Psoas muscle (tissue), 7 donors: ENCODE measurements at regions not wholly inside any gene's neighbourhood (a gene's known extent, or its start where the extent isn't known, plus 50 kb on each side); places are given as distances from the start of the nearest gene placed in this dataset.

ENCODE experiments used
- ATAC-seq, 4 donors: fragments of 200-7000 bp; cut with Tn5 transposase; one replicate each; pipeline ENCODE4 v1.9.1; 2020; ENCODE audit warnings: moderate library complexity in 3 of 4, mild to moderate bottlenecking in 2 of 4
- DNase-seq, 2 donors: peaks; one replicate each; pipeline ENCODE4 v3.0.0-alpha.2; 2020
- H3K27ac ChIP-seq: fragments of 200-600 bp; one replicate; pipeline ENCODE4 v1.8.0; 2022
- H3K27me3 ChIP-seq, 3 donors: fragments of 200-600 bp in 1 of 3; one replicate each; pipeline versions ENCODE4 v1.6.1 to v1.8.0; 2013 to 2022; ENCODE audit warnings: low read length in 2 of 3, mild to moderate bottlenecking in 2 of 3, moderate library complexity in 1 of 3; ENCODE audit not compliant: insufficient read depth in 3 of 3
- H3K36me3 ChIP-seq, 2 donors: fragments of 200-600 bp in 1 of 2; one replicate each; pipeline versions ENCODE4 v1.6.1 to v1.8.0; 2013 to 2022; ENCODE audit warnings: low read depth in 1 of 2, mild to moderate bottlenecking in 1 of 2, moderate library complexity in 1 of 2; ENCODE audit not compliant: insufficient read depth in 1 of 2
- H3K4me1 ChIP-seq: fragments of 200-600 bp; one replicate; pipeline ENCODE4 v1.8.0; 2022
- H3K4me3 ChIP-seq: fragments of 200-600 bp; one replicate; pipeline ENCODE4 v1.8.0; 2022; ENCODE audit warnings: mild to moderate bottlenecking
- H3K9me3 ChIP-seq: fragments of 200-600 bp; one replicate; pipeline ENCODE4 v1.8.0; 2022
- WGBS, 3 donors: extraction: QIAGEN DNeasy Blood & Tissue Kit; methylation state at CpG; one replicate each; pipeline versions ENCODE4 v1.1.6 to v1.1.7; 2013; 5-methylcytosine and 5-hydroxymethylcytosine counted together
- intact Hi-C, 2 donors: fragments of 100-400 bp; cut with DNase I; formaldehyde crosslinking; loops; one replicate each; pipeline versions ENCODE4 v1.11.0 to v1.14.2; 2022
- TF ChIP-seq, protein P1 (sequence below): fragments of 200-600 bp; IDR thresholded peaks from one replicate; pipeline ENCODE4 v1.8.0; 2022; ENCODE audit warnings: antibody characterized with exemption
- donor health status: healthy with polysubstance abuse.
- donor health status: DM: no; HTN: no; CAD: no; lungs with moderate emphysema.
- donor health status: Bipolar disorder and iron deficiency.
- donor health status: healthy.
- donor health status: DM: yes; HTN: yes; CAD: no.
- donor health status: DM: no; HTN: no; CAD: no.
- donor health status: DM: yes; HTN: yes; CAD: no.

DNA sequence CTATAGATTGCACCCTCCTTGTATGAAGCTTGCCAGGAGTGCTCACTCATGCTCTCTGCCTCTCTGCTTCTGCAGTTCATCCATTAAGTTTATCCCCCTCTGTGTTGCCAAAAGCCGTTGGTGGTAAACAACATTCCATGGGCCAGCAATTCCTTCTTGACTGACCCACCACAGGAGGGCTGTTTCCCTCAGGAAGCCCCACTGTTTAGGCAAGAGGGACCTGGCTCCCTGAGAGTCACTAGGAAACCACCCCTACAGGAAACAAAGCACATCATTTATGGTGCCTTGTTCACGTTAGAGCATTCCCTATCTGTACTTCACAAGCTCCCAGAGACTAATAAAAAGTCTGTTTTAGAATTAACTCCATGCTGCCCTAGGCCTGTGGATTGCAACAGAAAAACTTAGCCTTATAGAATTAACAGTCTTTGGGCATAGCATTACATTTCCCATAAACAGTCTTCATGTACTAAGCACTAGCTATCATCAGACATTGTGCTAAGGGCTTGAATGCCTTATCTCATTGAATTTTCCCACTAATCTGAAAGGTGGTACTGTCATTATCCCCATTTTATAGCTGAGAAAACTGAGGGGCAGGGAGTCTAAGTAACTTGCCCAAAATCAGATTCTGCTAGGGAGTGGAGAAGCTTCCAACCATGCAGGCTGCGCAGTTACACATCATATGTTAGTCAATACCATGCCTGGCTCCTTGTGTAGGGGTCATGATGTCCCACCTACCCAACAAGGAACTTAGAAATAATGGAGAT lies 149.9 kb downstream of the SHQ1 start:
- H3K27me3 ChIP-seq, result no peaks in the 10 kb centered on the region
- DNase-seq (no peak), ATAC-seq (no peak)
- 33 to 47% (median 43%) methylated on average over 3 of the region's 3 CpGs for WGBS, 3 donors
- no peaks in the 10 kb centered on the region for H3K36me3 ChIP-seq
- intact Hi-C loops, result no loop called here
- no peaks in the 10 kb centered on the region for H3K4me1 ChIP-seq
- H3K4me3 ChIP-seq, result no peak overlapping the region
- TF ChIP-seq, protein P1, sequence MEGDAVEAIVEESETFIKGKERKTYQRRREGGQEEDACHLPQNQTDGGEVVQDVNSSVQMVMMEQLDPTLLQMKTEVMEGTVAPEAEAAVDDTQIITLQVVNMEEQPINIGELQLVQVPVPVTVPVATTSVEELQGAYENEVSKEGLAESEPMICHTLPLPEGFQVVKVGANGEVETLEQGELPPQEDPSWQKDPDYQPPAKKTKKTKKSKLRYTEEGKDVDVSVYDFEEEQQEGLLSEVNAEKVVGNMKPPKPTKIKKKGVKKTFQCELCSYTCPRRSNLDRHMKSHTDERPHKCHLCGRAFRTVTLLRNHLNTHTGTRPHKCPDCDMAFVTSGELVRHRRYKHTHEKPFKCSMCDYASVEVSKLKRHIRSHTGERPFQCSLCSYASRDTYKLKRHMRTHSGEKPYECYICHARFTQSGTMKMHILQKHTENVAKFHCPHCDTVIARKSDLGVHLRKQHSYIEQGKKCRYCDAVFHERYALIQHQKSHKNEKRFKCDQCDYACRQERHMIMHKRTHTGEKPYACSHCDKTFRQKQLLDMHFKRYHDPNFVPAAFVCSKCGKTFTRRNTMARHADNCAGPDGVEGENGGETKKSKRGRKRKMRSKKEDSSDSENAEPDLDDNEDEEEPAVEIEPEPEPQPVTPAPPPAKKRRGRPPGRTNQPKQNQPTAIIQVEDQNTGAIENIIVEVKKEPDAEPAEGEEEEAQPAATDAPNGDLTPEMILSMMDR, result no peak
- no peak overlapping the region for H3K27ac ChIP-seq
- no peaks in the 10 kb centered on the region for H3K9me3 ChIP-seq

DNA sequence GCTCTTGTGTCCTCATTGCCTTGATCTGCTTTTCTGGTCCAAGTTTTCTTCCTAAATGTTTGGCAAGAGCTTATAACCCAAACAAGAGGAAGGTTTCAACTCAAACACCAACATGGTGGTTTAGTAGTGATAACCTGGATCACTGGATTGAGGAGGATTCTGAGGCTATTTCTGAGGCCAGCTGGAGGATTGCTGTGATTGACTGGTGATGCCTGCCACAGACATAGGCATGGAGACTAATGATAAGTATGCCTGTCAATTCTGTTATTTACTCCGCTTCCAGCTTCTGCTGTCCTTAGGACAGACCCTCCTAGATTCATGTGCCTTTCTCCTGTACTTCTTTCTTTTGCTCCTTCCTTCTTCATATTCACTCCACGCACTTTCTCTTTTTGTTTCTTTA lies 150.5 kb downstream of the SHQ1 start:
- ATAC-seq (no peak), DNase-seq (no peak)
- Histone ChIP-seq H3K9me3 (no peaks in the 10 kb centered on the region), H3K4me3 (no peak overlapping the region), H3K4me1 (no peaks in the 10 kb centered on the region), H3K27me3 (no peaks in the 10 kb centered on the region), H3K27ac (no peak overlapping the region), H3K36me3 (no peaks in the 10 kb centered on the region)
- TF ChIP-seq, protein P1, result no peak
- intact Hi-C loops, result no loop called here
- 92 to 96% (median 96%) methylated on average over 2 of the region's 2 CpGs for WGBS, 3 donors

DNA sequence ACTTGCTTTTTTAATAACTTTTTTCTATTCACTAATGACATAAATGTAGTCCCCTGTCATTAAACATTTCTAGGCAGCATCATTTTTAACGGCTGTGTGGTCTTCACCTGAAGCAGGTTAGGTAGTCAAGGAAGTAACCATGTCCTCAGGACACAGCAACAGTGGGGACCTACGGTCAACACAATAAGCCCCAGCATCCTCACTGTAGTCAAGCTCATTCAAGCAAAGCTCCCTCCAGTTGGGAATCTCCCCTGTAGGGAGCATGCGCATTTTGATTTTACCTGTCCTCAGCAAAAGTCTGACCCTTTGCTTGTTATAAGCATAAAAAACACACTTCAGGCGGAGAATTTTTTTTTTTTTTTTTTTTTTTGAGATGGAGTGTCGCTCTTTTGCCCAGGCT lies 151.4 kb downstream of the SHQ1 start:
- intact Hi-C loops, result no loop called here
- 91 to 94% (median 91%) methylated on average over 5 of the region's 5 CpGs for WGBS, 3 donors
- ATAC-seq, result no peak

DNA sequence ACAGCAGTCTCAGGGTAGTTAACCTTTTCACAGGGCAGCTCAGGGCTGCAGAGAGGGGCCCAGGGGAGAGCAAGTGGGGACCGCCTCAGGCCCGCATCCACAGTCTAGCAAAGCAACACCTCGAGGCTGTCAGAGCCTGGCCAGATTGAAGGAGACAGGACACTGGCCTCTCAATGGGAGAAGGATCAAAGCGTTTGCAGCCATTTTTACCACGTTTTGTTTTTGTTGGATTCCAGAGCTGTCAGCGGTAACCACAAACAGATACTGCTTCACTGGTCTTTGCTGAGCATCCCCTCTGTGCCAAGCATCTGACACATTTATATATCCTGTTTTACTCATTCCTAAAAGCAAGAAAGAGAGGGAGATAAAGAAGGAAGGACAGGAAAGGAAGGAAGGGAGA lies 153.8 kb downstream of the SHQ1 start:
- WGBS, 3 donors, result 79 to 82% (median 82%) methylated on average over 6 of the region's 6 CpGs

More for the DNA sequence above, 151.4 kb downstream of the SHQ1 start:
- no peaks in the 10 kb centered on the region for H3K4me1 ChIP-seq
- no peak overlapping the region for H3K27ac ChIP-seq
- H3K9me3 ChIP-seq, result no peaks in the 10 kb centered on the region
- TF ChIP-seq, protein P1, result no peak
- H3K4me3 ChIP-seq, result no peak overlapping the region
- H3K36me3 ChIP-seq, result no peaks in the 10 kb centered on the region
- H3K27me3 ChIP-seq, result no peaks in the 10 kb centered on the region
- DNase-seq, result no peak

More for the DNA sequence above, 153.8 kb downstream of the SHQ1 start:
- TF ChIP-seq, protein P1, result no peak
- ATAC-seq (no peak), DNase-seq (no peak)
- Histone ChIP-seq H3K27ac (no peak overlapping the region), H3K9me3 (no peaks in the 10 kb centered on the region), H3K27me3 (no peaks in the 10 kb centered on the region), H3K4me3 (no peak overlapping the region), H3K4me1 (no peaks in the 10 kb centered on the region), H3K36me3 (no peaks in the 10 kb centered on the region)
- intact Hi-C loops, result no loop called here
